HG03039 (cell line): ENCODE measurements at regions not wholly inside any gene's neighbourhood (a gene's known extent, or its start where the extent isn't known, plus 50 kb on each side); places are given as distances from the start of the nearest gene placed in this dataset.
"Not testable (repeated sequence)": the region's sequence is repeated elsewhere in the genome, so short reads cannot be mapped to it uniquely, and the experiment has no call there.

Experiments used
- ATAC-seq: cut with Tn5 transposase; IDR thresholded peaks from one replicate; pipeline ENCODE4 v1.9.1; 2021; ENCODE audit warnings: mild to moderate bottlenecking, moderate library complexity; ENCODE audit not compliant: unreplicated experiment

DNA sequence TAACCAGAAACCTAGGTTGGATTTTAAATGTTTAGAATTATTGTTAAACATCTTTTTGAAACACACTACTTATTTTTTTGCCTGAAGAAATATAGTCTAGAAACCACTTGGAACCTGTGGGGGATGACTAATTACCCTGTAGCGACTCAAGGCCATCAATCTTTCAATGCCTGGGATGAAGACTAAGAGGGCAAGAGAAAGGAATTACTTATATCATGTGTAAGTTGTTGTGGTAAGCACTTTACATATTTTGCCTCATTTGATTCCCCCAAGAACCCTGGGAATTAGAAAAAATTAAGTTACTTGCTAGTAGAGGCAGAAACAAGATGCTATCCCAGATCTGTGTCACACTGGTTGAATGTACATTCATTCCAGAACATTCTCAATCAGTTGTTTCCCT, 170.9 kb upstream of the GRIA3 start:
- no peak for ATAC-seq

DNA sequence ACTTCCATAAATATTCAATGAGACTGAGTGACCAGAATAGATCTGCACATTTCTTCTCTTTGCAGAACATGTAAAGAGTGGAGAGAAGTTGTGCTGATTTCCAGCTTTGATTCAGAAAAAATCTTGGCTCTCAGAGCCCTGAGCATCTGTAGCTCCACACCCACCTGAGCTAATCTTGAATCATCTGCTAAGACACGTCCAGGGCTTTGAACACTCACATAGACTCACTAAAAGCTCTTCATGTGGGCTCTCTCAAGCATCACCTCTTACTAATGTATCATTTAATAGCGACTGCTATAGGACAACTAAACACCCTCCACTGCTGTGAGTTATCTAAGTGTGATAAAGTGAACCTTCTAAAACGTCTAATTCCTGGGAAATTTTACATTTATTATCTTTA, 147.7 kb upstream of the GRIA3 start:
- ATAC-seq, result no peak

DNA sequence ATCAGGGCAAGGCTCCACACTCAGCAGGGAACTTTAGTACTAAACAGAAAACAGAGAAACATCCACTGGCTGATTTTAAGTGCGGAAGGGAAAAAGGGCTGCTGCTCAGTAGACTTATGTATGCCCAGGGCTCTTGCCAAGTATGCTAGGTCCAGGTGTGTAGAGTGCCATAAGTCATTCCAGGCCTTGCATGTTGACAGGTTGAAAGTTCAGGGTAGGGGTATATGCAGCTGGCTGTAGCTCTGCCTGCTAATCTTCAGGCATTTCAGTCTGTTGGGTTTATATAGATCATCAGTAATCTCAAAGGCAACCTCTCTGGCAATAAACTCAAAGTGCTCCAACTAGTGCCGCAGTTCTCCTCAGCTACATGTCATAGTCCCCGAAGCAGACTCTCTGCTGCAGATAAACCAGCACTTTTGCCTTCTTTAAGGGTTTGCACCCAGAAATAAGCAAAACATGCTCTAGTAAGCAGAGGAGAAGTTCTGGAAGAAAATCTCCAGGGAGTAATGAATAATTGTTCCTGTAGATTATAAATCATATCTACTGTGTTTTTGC, 134.9 kb upstream of the GRIA3 start:
- ATAC-seq, result no peak

DNA sequence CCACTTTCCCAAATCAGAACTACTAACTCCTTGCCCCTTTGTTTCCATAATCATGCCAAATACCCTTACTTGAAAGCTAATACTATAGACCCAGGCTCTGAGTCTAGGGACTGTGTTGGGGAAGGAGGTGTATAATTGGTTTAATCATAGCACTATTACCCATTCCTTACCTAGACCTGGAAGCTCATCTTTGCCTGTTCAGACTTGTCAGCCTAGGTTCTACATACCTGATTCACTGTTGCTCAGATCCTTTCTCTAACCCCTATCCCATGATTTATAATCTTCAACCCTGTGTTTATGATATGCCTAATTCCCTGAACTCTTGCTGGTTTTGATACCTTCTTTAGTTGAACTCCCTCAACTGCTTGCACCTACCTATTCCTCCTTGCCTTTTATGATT, 123.1 kb upstream of the GRIA3 start:
- no peak for ATAC-seq

DNA sequence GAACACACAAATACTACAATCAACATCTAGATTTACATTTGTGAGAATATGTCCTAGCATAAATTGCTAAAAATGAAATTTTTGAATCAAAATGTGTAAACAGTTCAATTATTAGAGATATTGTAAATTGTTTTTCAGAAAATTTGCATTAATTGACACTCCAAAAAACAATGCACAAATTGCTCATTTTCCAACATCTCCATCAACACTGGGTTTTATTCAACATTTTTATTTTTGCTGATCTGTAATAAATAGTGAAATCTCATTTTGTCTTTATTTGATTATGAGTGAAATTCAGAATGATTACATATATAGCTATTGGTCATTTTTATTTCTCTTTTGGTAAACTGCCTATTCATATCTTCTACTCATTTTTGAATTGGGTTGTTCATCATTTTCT, 120.0 kb upstream of the GRIA3 start:
- ATAC-seq, result no peak

GRCh38 chrX:123072686-123073385, 111.2 kb upstream of the GRIA3 start:
- no peak for ATAC-seq

DNA sequence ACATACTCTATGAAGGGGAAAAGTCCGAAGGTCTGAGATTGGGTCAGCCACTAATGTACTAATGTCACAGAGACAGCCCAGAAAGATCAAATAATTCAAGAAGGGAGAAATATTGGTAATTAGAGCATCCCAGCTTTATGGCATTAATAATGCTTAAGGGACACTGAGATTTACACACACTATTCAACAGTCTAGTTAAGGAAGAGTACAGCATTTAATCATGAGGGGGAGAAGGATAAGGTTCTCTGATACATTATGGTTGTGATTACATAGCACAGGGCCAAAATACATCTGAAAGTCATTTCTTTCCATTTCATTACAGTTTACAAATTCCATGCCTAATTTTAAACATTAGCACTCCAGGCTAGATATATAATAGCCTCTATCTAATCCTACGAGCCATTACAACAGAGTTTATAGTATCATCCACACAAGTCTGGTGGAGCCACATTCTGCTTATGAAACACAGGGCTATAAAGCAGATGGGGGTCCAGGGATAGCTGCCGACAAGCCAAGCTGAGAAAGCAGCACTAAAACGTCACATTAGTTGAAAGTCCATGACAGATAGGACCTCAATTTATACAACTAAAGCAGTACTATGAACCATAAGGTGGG, 108.0 kb upstream of the GRIA3 start:
- ATAC-seq, result no peak

DNA sequence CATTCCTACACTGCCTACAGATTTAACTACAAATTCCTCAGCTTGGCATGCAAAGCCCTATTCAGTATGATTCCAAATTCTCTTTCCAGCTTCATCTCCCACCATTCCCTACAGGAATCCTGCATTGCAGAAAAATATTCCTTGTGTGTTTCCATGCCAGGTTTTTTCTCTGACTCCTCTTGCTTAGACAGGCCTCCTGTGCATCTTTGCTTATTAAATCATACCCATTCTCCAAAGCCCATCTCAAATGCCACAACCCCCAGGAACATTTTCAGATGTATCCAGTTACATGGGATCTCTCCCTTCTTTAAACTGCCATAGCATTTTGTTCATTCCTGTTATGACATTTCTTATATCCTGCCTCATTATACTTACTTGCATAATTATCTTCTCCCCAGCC, 106.4 kb upstream of the GRIA3 start:
- ATAC-seq, result no peak

- no peak for ATAC-seq
Measured at GRCh38 chrX:123080065-123080464, 104.0 kb upstream of the GRIA3 start.

- ATAC-seq, result no peak
Measured at GRCh38 chrX:123081776-123082175, 102.3 kb upstream of the GRIA3 start.

- no peak for ATAC-seq
Measured at GRCh38 chrX:123083924-123084323, 100.2 kb upstream of the GRIA3 start.

DNA sequence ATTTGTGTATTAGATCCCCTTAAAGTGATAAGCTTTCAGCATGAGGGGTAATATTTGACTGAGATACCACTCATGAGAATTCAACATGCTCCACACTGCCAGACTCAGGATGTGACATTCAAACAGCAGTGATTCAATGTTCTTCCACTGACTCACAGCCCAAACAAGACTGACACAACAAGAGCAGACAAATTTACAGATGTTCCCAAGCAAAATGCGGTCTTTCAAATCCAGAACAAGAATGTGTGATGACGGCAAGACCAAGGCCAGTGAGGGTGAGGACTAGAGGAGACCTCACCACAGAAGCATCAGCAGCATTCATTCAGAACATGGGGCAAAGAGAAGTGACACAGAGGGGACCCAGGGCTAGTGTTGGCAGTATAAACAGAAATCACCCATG, 99.3 kb upstream of the GRIA3 start:
- ATAC-seq, result no peak

DNA sequence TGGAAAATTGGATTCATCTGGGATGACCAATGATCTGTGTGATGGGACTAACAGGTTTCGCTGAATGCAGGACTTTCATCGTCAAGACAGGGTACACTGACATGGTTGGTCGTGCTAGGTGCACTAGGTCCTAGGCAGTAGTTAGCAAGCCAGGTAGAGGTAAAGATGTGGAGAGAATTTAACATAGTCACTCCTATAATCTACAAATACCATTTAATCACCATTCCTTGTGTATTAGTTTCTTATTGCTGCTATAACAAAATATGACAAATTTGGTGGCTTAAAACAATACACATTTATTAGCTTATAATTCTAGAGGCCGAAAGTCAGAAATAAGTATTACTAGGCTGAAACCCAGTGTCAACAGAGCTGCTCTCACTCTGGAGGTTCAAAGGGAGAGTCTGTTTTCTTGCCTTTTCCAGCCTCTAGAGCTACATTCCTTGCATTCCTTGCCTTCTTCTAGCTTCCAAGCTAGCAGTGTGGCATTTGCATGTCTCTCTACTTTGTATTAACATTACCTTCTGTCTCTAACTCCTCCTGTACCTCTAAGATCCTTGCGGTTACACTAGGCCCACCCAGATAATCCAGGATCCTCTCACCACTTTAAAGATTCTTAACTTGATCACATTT, 98.7 kb upstream of the GRIA3 start:
- no peak for ATAC-seq

GRCh38 chrX:123086768-123087167, 97.3 kb upstream of the GRIA3 start:
- no peak for ATAC-seq

DNA sequence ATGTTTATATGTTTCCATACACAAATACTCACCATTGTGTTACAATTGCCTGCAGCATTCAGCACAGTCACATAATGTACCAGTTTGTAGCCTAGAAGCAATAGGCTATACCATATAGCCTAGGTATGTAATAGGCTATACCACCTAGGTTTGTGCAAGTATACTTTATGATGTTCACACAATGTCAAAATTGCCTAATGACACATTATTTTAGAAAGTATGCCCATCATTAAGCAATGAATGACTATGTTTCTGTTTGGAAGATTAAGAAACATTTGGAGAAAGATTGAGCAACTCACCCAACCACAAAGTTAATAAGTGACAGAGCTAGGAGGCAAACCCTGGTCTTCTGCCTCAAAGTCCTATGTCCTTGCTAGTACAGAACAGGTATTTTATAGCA, 96.8 kb upstream of the GRIA3 start:
- ATAC-seq, result no peak

DNA sequence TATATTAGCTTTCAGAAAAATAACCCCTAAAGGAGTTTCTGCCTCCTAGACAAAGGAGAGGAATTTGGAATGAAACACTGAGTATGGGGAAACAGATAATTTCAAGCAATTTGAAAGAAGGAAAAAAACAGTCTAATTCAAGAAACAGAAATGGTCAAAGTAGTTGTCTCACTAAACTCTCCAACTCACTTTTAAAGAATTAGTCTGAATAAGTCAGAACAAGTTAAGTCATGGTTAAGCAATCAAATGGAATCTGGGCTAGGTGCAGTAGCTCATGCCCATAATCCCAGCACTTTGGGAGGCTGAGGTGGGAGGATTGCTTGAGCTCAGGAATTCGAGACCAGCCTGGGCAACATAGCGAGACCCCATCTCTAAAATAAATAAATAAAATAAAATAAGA, 95.7 kb upstream of the GRIA3 start:
- ATAC-seq, result no peak

GRCh38 chrX:123088930-123089329, 95.1 kb upstream of the GRIA3 start:
- ATAC-seq, result no peak

- no peak for ATAC-seq
Measured at GRCh38 chrX:123093792-123094191, 90.3 kb upstream of the GRIA3 start.

GRCh38 chrX:123108513-123109427, 75.3 kb upstream of the GRIA3 start:
- no peak for ATAC-seq

DNA sequence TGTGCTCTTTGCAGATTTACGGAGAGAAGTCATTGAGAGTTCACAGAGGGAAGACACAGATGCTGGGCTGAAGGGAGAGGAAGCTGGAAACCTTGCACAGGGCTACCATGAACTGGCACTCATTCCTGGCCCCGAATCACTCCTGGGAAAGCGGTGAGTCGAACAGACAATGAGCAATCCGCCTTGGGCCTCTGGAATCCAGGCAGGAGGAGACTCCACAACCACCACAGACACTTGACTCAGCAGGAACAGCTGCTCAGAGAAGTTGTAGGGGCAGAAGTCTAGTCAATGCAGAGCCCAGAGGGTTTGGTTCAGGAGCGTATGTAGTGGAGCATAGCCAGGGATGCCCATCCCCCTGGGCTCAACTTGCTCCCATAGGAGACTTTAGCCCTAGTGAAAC, 62.8 kb upstream of the GRIA3 start:
- no peak for ATAC-seq

DNA sequence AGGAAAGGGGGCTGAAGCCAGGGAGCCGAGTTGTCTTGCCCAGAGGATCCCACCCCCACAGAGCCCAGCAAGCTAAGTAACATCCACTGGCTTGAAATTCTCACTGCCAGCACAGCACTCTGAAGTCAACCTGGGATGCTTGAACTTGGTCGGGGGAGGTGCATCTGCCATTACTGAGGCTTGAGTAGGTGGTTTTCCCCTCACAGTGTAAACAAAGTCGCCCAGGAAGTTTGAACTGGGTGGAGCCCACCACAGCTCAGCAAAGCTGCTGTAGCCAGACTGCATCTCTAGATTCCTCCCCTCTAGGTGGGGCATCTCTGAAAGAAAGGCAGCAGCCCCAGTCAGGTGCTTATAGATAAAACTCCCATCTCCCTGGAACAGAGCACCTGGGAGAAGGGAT, 54.3 kb upstream of the GRIA3 start:
- ATAC-seq, result not testable (repeated sequence)
